ENCODE measurements at regions not wholly inside any gene's neighbourhood (a gene's known extent, or its start where the extent isn't known, plus 50 kb on each side); places are given as distances from the start of the nearest gene placed in this dataset.

GRCh38 chr2:38201784-38202183 lies 125.8 kb upstream of the CYP1B1 start:
- DNase-seq (ENCODE audit: low read depth, low spot score): peak; percentile 53
- in situ Hi-C loops (cut with HindIII; ENCODE audit: low sequenced_read_pairs): no loop called here

GRCh38 chr2:38200598-38200997 lies 124.6 kb upstream of the CYP1B1 start:
- no peak for DNase-seq (ENCODE audit: low read depth, low spot score)
- in situ Hi-C loops (cut with HindIII; ENCODE audit: low sequenced_read_pairs): no loop called here
- no peak for TF ChIP-seq CTCF (IDR thresholded peaks at IDR 0.05; ENCODE audit: low read depth, low read length)
- H3K4me3 ChIP-seq (ENCODE audit: low read depth, low read length): no peak overlapping the region

More at GRCh38 chr2:38201784-38202183, 125.8 kb upstream of the CYP1B1 start:
- TF ChIP-seq CTCF (IDR thresholded peaks at IDR 0.05; ENCODE audit: low read depth, low read length): no peak
- no peak overlapping the region for H3K4me3 ChIP-seq (ENCODE audit: low read depth, low read length)

- H3K4me3 ChIP-seq (ENCODE audit: low read depth, low read length): no peak overlapping the region
- DNase-seq (ENCODE audit: low read depth, low spot score): no peak
- TF ChIP-seq CTCF (IDR thresholded peaks at IDR 0.05; ENCODE audit: low read depth, low read length): no peak
- in situ Hi-C loops (cut with HindIII; ENCODE audit: low sequenced_read_pairs): no loop called here
Measured at GRCh38 chr2:38199127-38199526, 123.2 kb upstream of the CYP1B1 start.

- no peak overlapping the region for H3K4me3 ChIP-seq (ENCODE audit: low read depth, low read length)
- no peak for TF ChIP-seq CTCF (IDR thresholded peaks at IDR 0.05; ENCODE audit: low read depth, low read length)
- DNase-seq (ENCODE audit: low read depth, low spot score): no peak
- in situ Hi-C loops (cut with HindIII; ENCODE audit: low sequenced_read_pairs): no loop called here
Measured at GRCh38 chr2:38194751-38195150, 118.8 kb upstream of the CYP1B1 start.

GRCh38 chr2:38192976-38193375 lies 117.0 kb upstream of the CYP1B1 start:
- in situ Hi-C loops (cut with HindIII; ENCODE audit: low sequenced_read_pairs): no loop called here
- DNase-seq (ENCODE audit: low read depth, low spot score): no peak
- no peak for TF ChIP-seq CTCF (IDR thresholded peaks at IDR 0.05; ENCODE audit: low read depth, low read length)
- H3K4me3 ChIP-seq (ENCODE audit: low read depth, low read length): no peak overlapping the region

- in situ Hi-C loops (cut with HindIII; ENCODE audit: low sequenced_read_pairs): no loop called here
- no peak overlapping the region for H3K4me3 ChIP-seq (ENCODE audit: low read depth, low read length)
- TF ChIP-seq CTCF (IDR thresholded peaks at IDR 0.05; ENCODE audit: low read depth, low read length): no peak
- no peak for DNase-seq (ENCODE audit: low read depth, low spot score)
Measured at GRCh38 chr2:38192046-38192445, 116.1 kb upstream of the CYP1B1 start.

GRCh38 chr2:38191516-38191915 lies 115.6 kb upstream of the CYP1B1 start:
- DNase-seq (ENCODE audit: low read depth, low spot score): no peak
- no peak overlapping the region for H3K4me3 ChIP-seq (ENCODE audit: low read depth, low read length)
- in situ Hi-C loops (cut with HindIII; ENCODE audit: low sequenced_read_pairs): no loop called here
- TF ChIP-seq CTCF (IDR thresholded peaks at IDR 0.05; ENCODE audit: low read depth, low read length): no peak
